GM06990 (cell line): ENCODE measurements at regions not wholly inside any gene's neighbourhood (a gene's known extent, or its start where the extent isn't known, plus 50 kb on each side); places are given as distances from the start of the nearest gene placed in this dataset.

ENCODE experiments used
- DNase-seq: peaks from one replicate; pipeline ENCODE4 v3.0.0-alpha.2; 2011; ENCODE audit not compliant: insufficient read length; ENCODE audit errors: extremely low read depth
- H3K27me3 ChIP-seq: replicated peaks from 2 replicates; pipeline ENCODE4 v1.6.0; 2011; ENCODE audit warnings: low read length; ENCODE audit not compliant: control insufficient read depth, insufficient read depth
- H3K36me3 ChIP-seq: 2 replicates; pipeline ENCODE4 v1.5.1; 2011; ENCODE audit warnings: low read length; ENCODE audit not compliant: control insufficient read depth, insufficient read depth
- H3K4me3 ChIP-seq: replicated peaks from 2 replicates; pipeline ENCODE4 v1.5.1; 2011; ENCODE audit warnings: low read depth, mild to moderate bottlenecking, control low read depth, low read length
- TF ChIP-seq, protein P1 (sequence below): IDR thresholded peaks from 2 replicates; pipeline ENCODE4 v1.5.1; 2011; ENCODE audit warnings: low read length, control low read depth, mild to moderate bottlenecking, inconsistent platforms; ENCODE audit not compliant: insufficient read depth, poor library complexity, severe bottlenecking

DNA sequence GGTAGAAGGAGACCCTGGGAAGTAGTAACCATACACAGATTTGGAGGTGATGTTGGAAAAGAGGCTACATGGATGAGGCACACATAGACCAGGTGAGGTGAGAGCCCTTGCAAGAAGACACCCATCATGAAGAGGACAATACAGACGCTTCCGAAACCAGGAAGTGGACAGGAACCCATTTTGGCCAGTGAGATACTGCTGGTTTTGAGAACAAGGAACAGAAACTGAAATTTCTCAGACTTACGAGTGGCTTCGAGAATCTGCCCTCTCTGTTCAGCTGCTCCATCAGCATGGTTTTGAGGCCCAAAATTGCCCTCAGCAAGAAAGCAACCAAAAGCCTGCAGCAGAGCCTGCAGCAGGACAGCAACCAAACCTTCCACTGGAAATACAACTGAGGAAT, 479.1 kb upstream of the NRXN1 start:
- H3K4me3 ChIP-seq: no peak overlapping the region
- DNase-seq: no peak
- TF ChIP-seq, protein P1, sequence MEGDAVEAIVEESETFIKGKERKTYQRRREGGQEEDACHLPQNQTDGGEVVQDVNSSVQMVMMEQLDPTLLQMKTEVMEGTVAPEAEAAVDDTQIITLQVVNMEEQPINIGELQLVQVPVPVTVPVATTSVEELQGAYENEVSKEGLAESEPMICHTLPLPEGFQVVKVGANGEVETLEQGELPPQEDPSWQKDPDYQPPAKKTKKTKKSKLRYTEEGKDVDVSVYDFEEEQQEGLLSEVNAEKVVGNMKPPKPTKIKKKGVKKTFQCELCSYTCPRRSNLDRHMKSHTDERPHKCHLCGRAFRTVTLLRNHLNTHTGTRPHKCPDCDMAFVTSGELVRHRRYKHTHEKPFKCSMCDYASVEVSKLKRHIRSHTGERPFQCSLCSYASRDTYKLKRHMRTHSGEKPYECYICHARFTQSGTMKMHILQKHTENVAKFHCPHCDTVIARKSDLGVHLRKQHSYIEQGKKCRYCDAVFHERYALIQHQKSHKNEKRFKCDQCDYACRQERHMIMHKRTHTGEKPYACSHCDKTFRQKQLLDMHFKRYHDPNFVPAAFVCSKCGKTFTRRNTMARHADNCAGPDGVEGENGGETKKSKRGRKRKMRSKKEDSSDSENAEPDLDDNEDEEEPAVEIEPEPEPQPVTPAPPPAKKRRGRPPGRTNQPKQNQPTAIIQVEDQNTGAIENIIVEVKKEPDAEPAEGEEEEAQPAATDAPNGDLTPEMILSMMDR: no peak
- H3K27me3 ChIP-seq: no peaks in the 10 kb centered on the region
- H3K36me3 ChIP-seq: no peaks in the 10 kb centered on the region

DNA sequence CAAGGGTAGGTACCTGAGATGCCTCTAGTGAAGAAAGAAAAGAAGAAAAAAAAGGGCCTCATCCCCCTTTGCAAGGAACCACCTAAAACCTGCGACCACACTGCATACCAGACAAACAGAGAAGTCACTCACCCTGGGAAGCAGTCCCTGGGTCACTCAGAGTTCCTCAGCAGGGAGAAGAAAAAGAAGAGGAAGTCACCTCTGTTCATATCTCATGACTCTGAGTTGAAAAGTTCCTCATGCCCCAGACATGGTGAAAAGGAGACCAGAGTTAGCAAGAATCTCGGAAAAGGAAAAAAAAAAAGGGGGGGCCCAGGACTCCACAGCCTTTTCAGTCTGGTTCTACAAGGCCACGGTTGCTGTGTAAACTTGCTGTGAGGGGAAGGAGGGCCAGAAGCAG, 478.4 kb upstream of the NRXN1 start:
- no peak for DNase-seq
- no peaks in the 10 kb centered on the region for H3K36me3 ChIP-seq
- no peaks in the 10 kb centered on the region for H3K27me3 ChIP-seq
- TF ChIP-seq, protein P1: no peak
- H3K4me3 ChIP-seq: no peak overlapping the region

DNA sequence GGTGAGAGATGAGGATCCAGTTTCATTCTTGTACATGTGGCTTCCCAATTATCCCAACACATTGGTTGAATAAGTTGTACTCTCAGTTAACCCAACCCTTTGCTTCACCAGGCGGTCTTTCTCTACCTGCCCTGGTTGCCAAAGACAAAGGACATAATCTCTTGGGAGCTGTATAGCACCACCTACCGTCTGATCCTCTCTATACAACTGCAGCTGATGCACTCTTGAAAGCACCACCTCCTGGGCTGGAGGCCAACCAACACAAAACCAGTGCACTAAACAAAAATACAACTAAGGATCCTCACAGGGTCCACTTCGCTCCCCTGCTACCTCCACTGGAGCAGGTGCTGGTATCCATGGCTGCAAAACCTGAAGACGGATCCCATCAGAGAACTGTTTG, 473.6 kb upstream of the NRXN1 start:
- TF ChIP-seq, protein P1: no peak
- no peak for DNase-seq
- no peak overlapping the region for H3K4me3 ChIP-seq
- H3K36me3 ChIP-seq: no peaks in the 10 kb centered on the region
- no peaks in the 10 kb centered on the region for H3K27me3 ChIP-seq

DNA sequence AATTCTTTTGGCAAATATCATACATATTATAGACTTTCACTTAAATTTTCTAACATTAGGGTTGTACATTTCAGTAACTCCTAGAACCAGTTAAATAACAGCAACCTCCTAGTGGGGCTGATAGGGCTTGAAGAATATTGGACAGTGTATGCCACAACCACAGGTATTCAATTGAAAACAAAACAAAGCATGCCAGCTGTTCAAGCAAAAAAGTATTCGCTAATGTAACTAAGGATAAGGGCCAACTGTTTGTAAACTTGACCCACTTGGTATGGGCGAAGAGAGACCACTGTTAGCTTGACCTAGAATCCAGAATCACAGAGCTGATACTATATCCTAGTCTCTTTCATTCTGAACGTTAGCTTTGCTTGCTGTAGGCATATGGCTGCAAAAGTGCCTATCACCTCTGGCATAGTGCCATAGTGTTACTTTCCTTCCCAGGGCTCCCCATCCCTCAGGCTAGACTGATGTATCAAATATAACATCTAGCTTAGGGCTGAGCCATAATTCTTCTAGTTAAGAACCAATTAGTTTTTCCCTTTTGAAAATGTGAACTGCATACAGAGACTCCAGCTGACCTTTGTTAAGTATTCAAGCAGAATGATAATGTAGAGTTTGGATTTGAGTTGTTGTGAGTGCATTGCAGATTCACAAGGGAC, 458.8 kb upstream of the NRXN1 start:
- H3K4me3 ChIP-seq: no peak overlapping the region
- TF ChIP-seq, protein P1: no peak
- no peaks in the 10 kb centered on the region for H3K36me3 ChIP-seq
- H3K27me3 ChIP-seq: no peaks in the 10 kb centered on the region
- DNase-seq: no peak

DNA sequence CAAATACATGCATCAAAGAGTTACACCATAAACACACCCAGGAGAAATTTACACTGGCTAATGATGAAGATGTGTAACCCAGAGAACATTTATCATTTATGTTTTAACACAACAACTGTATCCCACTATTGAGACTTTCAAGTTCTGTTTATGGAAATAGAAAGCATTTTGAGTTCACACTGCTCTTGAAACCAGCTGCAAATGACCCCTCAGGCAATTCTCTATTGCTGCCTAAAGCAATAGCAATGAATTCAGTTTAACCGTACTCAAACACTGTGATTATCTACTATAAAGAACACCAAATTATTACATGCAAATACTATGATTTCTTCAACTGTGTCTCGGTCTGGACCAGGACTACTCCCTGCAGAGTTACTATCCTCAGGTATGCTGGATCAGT, 452.7 kb upstream of the NRXN1 start:
- no peaks in the 10 kb centered on the region for H3K36me3 ChIP-seq
- H3K27me3 ChIP-seq: no peaks in the 10 kb centered on the region
- DNase-seq: no peak
- no peak overlapping the region for H3K4me3 ChIP-seq
- TF ChIP-seq, protein P1: no peak

DNA sequence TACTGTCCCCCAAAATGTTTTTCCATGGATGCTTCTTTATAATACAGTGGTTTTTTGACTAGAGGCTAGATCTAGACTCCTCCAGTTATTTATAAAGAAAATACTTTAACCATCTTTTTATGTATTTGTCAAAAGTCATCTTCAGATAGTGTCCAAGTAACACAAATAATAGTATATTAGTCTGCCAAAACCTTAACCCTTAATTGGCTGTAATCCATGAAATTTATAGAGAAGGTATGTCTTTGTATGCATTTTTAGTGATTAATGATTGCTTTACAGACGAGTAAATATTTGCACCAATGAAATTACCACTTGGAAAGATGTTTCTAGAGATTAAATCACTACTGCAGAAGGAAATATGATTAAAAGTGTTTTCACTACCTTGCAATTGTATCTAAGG, 451.8 kb upstream of the NRXN1 start:
- Histone ChIP-seq H3K27me3 (no peaks in the 10 kb centered on the region), H3K36me3 (no peaks in the 10 kb centered on the region), H3K4me3 (no peak overlapping the region)
- DNase-seq: no peak
- TF ChIP-seq, protein P1: no peak
